GM19468 (cell line): ENCODE measurements at regions not wholly inside any gene's neighbourhood (a gene's known extent, or its start where the extent isn't known, plus 50 kb on each side); places are given as distances from the start of the nearest gene placed in this dataset.
"Not testable (repeated sequence)": the region's sequence is repeated elsewhere in the genome, so short reads cannot be mapped to it uniquely, and the experiment has no call there.

Source experiments
- ATAC-seq: cut with Tn5 transposase; IDR thresholded peaks from one replicate; pipeline ENCODE4 v1.9.1; 2021; ENCODE audit warnings: mild to moderate bottlenecking, moderate library complexity, moderate number of reproducible peaks; ENCODE audit not compliant: unreplicated experiment; ENCODE audit errors: extremely low read depth

DNA sequence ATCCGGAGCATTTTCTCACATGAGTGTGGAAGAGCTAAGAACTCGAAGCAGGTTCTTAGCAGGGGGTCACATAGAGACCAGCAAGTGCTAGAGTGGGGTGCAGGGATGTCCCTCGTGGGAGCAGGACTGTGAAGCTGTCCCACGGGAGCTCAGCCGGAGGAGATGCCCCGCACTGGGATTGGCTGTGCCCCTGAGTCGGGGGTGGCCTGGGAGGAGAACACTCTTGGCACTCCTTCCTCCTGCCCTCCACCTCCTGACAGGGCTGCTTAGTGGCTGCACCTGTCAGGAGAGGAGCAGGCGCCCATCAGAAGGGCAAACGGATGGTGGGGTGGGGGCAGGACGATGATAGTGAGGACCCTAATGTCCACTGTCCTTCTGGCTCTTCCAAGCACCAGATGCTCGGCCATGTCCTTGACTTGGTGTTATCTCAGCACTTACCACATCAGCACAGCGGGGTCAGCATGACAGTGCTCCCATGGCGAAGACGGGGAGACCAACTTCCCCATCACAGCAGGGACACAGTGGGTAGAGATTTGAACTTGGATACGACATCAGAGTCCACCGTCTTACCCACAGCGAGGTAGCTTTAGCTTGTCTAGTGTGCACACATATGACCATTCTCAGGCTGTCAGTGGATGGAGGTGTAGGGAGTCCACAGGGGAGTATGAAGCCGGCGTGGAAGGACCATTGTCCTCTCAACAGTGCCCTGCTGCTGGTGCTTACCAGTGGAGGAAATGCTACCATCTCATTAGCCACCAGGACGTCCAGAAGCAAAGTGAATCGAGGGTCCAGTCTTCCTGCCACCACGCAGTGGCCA is 142.5 kb upstream of the SHH start:
- ATAC-seq: no peak

DNA sequence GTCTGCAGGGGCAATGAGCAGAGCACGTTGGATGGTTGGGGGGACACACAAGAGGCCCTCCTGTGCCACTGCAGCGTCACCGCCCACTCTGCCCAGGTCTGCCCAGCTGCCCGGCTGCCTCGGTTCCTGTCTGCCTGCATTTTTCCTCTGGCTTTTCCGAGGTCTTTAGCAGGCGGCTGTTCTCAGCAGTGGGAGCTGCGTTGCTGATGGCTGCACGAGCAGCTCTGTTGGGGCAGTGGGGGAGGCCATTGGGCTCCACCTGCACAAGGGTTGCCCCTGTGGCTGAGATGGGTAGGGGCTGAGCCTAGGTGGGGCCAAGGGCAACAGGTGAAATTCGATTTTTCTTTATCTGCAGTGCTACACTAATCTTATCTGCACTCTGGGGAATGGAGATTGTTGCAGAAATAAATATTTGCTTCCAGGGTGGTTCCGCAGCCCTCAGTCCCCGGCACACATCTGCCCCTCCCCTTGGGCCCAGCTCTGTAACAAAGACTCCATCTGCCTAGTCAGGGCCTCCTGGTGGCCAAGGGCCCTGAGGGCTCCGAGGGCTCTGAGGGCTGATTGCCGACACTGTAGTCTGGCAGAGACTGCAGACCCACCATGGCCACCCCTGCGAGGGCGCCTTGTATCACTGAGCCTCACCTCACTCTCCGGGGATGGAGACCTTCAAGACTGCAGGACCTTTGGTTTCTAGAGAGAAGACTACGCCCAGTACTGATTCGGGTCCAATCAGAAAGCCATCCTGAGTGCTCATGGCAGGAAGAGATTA is 141.7 kb upstream of the SHH start:
- ATAC-seq: no peak

DNA sequence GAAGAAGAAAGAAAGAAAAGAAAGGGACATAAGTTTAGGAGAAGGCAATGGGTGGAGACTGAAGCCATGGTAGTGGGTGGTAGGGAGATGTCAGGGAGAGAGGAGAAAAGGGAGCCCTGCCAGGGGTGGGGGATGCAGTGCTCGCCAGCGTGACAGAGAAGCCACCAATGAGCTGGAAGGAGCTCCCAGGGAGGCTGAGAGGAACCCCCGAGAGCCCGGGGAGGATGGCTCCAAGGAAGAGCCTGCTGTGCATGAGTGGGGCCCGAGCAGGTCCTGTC is 141.2 kb upstream of the SHH start:
- ATAC-seq: no peak

DNA sequence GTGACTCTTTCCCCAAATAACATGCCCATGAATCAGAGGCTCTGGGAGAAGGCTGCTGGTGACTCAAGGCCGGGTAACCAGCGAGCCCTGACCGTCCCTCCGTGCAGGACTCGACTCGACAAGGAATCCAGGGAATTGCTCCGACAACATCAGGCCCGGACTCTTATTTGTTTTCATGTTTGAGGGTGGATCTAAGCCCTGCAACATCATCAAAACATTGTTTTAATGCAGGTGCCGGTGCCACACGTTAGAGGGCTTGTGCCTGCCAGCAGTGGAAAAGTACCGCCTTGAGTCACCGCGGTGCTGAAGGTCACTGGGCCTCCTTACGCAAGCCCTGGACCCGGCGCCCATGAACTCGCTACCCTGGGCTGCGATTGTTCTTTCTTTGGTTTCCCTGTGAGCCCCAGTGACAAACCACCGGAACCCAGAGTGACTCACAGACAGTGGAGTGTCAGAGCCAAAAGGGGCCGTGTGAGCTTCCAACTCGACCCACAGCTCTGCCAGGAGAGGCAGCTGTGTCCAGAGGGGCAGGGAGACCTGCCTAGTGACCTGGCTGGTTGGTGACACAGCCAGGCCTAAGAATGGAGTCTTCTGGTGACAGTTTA is 139.4 kb upstream of the SHH start:
- no peak for ATAC-seq

DNA sequence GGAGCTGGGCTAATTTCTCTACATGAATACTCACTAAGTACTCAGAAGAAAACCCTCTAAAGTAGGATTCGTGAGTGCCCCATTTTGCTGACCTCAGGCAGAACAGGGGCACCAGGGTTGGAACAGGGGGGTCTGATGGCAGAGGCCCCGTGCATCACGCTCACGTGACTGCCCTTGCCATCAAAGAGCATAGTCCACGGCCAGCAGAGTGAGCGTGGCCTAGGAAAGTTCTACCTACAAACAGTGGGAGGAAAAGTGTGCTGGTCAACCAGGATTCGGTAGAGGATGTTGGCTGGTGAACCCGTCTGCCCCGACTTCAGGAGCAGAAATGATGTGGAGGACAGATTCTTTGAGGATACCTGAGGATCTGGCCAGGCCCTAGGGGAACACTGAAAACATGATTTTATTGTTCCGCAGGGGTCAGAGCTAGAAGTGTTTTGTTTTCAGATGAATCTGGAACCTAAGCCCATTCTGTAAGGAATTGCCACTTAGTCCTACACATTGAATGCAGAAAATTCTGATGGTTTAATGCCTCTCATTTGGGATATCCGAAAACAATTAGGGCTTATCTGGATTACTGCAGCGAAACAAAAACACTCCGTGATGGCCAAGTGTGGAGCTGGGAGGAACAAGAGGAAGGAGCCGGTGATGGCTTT is 138.8 kb upstream of the SHH start:
- no peak for ATAC-seq

DNA sequence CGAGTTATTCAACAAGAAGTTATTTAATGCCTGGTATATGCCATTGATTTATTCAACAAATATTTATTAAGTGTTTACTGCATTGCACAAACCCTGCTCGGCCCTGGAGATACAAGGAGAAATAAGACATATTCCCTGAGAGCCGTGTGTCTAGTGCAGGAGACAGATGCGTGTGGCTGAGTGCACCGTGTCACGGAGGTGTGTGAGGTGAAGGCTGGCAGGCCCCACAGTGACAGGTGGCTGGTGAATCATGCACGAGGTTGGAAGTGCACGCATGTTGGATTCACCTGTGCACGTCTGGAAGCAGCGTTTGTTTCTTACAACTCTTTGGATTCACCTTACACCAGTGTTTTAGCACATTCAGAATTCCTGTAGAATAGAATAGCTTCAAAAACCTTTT is 136.6 kb upstream of the SHH start:
- no peak for ATAC-seq

DNA sequence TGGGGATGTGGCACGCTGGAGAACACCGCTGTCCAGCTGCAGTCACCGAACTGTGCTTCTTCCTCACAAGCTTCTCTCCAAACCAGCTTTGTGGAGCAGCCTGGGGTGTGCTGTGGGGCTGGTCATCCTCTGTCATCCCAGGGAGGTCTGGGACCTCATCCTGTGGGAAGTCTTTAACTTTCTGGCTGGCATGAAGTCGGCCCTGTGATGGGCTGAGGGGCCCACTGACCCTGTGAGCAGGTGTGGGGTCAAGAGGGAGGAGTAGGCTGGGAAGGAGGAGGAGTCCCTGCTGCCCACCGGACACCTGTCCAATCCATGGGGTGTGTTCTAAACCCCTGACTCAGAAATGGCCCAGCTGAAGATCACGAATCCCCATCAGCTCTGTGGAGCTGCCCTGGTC is 136.2 kb upstream of the SHH start:
- ATAC-seq: no peak

DNA sequence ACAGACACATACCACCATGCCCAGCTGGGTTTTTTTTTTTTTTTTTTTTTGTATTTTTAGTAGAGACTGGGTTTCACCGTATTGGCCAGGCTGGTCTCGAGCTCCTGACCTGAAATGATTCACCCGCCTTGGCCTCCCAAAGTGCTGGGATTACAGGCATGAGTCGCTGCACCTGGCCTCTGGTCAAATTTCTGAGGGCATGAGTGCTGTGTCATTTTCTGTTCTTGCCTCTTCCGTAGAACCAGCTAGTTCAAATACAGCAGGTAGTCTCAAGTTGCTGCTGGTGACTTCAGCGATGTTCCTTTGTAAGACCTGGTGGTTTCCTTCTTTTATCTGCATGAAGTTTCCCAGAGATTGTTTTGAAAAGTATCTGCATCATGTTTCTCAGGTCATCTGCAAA is 134.8 kb upstream of the SHH start:
- no peak for ATAC-seq

DNA sequence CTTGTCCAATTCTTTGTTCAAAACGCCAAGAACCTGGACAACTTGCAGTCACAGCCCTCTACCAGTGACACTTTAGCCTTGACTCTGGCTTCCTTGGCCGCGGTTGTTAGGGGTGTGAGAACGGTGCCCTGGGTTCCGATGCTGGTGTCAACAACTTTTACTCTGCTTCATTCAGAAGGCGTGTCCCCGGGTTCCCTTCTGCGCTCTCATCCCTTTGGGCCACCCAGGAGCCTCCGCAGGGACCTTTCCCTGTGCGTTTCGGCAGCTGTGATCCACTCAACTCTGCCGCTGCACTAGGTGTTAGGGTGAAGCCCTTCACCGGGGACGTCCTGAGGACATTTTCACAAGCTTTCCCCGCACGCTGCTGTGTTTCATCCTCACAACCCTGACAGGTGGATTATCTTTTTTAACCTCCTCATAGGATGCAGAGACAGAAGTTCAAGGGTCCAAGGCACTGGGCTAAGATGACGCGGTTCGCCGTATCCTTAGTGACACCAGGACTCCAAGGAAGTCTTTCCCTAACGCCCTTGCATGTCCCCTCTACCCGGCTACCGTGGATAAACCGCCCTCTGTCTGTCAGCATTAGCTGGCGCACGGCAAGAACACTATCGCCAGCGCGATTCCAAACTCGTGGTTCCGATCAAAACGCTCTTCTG is 133.5 kb upstream of the SHH start:
- no peak for ATAC-seq

DNA sequence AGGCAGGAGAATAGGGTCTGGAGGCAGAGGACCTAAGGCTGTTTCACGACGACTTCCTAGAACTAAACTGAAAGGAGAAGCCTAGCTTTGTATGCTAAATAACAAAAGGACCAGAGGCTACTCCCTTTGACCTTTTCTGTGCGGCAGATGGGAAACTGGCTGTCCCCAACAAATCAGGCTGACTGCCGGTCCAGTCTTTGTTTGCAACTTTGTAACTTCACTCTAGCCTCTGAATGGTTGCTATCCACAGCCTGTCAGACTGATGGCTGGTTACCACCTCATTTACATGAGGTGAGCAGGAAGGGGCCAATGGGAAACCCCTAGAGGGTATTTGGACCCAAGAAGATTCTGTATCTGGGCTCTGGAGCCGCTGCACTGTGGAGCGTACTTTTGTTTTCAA is 132.6 kb upstream of the SHH start:
- no peak for ATAC-seq

DNA sequence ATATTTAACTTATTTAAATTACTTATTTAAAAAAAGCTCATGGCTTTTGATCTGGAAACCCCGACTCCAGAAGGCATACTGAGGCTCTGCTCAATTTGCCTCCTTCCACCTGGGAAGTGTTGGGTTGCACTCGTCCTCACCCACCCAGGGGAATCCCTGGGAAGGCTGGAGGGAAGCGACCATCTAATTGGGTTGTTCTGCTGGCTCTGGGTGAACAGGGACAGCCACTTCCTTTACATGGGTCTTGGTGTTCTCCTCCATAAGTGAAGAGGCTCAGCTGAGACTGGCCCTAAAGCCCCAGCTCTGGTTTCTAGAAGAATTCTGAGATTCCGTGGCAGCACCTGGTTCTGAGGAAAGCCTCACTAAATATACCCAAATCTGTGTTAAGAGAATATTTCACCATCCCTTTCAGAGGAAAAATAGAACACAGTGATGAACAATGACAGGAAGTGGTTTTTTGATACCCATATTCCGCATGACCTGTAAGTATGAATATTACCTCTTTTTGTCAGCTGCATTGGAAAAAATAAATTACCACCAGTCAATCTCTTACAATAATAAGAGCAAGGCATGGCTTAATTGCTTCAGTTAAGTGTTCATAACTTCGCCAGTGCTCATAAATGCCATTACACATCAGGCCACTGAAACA is 131.1 kb upstream of the SHH start:
- ATAC-seq: no peak

DNA sequence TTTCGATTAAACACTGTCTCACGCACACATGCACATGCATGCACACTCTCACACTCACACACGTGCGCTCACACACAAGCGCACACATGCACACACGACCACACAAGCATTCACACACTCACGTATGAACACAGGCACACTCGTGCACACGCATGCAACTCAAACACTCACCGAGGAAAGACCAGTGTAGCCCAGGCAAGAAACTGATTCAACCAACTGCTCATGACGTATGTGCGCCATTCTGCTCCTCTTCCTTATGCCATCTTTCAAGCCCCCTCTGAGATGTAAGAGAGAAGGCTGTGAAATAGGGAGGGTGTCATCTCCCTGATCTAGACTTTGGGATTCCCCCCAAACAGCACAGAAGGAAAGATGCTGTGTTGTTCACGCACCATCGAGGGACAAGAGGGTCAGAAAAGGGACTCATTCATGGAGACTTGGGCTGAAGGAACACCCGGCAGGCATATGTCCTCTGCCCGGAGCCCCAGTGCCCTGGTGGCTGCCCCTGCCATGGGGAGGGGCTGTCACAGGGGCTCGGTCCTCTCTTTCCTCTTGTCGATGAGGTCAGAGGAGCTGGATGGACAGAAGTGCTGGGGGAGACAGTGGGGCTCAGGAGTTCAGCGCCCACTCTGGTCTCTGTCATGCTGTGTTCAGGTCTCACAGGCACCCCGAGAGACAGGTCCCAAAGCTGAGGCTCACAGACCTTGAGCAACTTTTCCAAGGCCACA is 130.1 kb upstream of the SHH start:
- no peak for ATAC-seq

DNA sequence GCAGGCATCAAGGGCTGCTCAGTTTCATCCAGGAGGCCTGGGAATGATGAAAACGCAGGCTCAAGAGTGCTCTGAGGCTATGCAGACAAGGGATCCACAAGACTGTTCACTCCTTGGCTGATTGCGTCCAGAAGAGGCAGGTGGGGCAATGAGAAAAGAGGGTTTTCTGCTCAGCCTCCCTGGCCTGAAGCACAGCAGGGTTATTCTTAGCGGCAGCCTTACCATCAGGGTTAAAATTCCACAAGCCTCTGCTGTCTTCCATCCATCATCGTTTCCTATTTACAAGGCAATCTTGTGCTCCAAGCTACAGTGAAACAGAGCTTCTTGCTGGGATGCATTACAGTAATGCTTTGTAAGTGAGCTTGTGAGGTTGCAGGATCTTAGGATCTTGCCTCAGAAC is 129.4 kb upstream of the SHH start:
- no peak for ATAC-seq

DNA sequence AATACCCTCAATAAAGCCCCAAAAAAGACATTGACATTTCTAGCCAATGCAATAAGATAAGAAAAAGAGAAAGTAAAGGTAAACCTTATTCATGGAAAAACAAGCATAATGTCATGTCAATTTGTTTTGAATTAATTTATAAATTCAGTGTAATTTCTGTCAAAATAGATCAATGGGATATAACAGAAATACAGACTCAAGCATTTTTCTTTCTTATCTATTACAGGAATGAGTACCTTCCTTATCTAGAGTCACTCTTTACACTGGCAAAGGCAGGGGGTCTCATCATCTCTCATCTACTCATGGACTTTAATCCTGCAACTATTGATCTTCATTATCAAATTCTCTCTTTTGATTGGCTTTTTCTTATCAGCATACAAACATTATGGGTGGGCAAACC is 127.1 kb upstream of the SHH start:
- ATAC-seq: no peak

DNA sequence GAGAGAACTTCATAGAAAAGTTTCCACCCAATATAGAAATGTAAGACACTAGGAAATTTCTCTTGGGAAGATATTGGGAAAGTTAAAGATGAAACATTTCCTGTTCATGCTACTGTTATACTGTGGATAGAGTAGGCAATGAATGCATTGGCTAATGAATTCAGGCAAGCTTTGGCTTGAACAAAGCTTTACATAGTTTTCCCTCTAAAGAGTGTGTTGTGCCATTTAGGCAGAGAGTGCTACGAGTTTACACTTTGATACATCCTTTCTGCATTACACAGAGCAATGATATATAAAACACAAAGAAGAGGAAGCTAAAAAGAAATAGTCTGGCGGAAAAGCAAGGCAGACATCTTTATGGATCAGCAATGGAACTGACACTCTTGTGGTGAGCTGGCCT is 125.9 kb upstream of the SHH start:
- ATAC-seq: no peak

DNA sequence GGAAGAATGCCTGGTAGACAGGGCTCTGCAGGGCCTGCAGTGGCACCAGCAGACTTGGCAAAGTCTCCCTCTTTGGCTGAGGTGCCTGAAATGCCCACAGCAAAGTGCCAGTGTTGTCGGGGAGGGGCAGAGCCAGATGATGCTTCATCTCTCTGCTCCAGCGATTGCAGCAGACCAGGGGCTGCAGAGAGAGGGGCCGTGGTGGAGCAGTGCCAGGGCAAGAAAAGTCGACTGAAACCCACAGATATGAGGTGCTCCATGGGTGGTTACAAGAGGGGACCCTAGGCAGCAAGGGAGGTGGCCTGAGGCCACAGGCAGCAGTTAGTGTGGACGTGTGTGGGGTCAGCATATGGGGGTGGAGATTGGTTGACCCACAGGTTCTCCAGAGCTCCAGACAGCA is 123.5 kb upstream of the SHH start:
- ATAC-seq: no peak

DNA sequence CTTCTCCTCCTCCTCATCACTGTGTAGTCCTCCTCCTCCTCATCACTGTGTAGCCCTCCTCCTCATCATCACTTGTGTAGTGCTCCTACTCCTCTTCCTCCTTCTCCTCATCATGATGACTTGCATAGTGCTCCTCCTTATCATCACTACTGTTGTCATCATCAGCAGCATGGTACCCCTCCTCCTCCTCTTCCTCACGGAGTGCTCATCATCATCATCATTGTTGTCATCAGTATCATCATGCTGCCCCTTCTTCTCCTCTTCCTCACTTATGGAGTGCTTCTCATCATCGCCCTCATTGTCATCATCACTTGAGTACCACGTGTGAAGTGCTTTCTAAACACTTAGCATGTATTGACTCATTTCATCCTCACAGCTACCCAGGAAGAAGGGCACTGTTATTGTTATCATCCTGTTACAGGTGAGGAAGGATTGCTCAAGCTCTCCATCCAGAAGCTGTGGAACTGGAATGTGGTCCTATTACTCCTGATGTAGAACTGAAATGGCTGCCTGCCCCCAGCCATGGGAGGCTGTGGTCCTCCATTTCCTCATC is 122.8 kb upstream of the SHH start:
- no peak for ATAC-seq

DNA sequence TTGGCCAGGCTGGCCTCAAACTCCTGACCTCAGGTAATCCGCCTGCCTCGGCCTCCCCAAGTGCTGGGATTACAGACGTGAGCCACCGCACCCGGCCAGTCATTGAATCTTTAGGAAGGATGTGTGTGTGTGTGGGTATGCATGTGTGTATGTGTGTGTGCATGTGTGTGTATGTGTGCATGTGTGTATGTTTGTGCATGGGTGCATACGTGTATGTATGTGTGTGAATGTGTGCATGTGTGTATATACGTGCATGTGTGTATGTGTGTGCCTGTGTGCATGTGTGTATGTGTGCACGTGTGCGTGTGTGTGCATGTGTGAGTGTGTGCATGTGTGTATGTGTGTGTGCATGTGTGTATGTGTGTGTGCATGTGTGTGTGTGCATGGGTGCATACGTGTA is 120.1 kb upstream of the SHH start:
- ATAC-seq: not testable (repeated sequence)

DNA sequence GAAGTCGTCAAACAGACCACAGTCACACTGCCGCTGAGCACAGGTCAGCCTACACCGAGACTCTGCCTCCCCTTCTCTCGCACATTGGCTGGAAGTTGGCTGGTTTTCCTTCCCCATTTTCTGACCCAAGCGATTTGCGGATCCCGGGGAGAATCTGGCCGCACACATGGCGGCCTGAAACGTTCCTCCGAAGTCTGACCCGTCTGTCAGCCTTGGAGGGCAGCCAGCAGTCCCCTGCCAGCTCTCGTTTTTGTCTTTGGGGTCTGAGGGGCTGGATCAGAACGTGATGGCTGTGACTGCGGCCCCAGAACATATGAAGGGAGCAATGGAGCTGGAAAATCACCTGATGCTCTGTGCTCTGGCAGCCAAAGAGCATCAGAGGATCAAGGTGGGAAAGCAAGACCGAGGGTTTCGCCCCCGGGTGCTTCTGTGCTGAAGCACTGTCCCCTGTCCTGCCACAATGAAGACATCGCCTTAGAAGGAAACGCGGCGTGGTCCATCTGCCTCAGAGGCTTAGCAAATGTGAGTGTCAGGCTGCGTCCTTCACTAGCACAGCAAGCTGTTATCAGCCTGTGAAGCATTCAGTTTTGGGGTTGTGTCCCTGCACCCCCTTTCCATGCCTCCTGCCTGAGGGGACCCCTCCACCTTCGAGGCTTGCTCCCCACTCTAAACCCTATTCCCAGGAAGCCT is 119.3 kb upstream of the SHH start:
- ATAC-seq: no peak
